ENCODE measurements at regions not wholly inside any gene's neighbourhood (a gene's known extent, or its start where the extent isn't known, plus 50 kb on each side); places are given as distances from the start of the nearest gene placed in this dataset.

- DNase-seq (ENCODE audit: low spot score) = no peak
- Histone ChIP-seq H3K27me3 (ENCODE audit: control insufficient read depth in 4 of 4, insufficient read depth in 4 of 4, low read length in 3 of 4) (no peaks in the 10 kb centered on the region), H3K9me3 (ENCODE audit: control insufficient read depth in 4 of 4, low read length in 3 of 4) (no peaks in the 10 kb centered on the region), H3K36me3 (ENCODE audit: control insufficient read depth in 4 of 4, insufficient read depth in 3 of 4, low read depth in 1 of 4, low read length in 3 of 4) (no peaks in the 10 kb centered on the region), H3K4me3 (ENCODE audit: low read depth in 1 of 3, low read length in 3 of 3) (no peak overlapping the region), H3K27ac (ENCODE audit: low read depth in 1 of 2, low read length in 2 of 2) (no peak overlapping the region), H3K4me1 (ENCODE audit: control insufficient read depth in 4 of 4, insufficient read depth in 4 of 4, low read length in 3 of 4) (no peaks in the 10 kb centered on the region), H3K9ac (ENCODE audit: low read depth in 1 of 2, low read length in 2 of 2) (no peak overlapping the region)
- no peak for TF ChIP-seq RXRA (IDR thresholded peaks at IDR 0.05)
- TF ChIP-seq GABPA (IDR thresholded peaks at IDR 0.05 in 1 of 2, conservative IDR thresholded peaks at IDR 0.05 in 1 of 2) = no peak
- no peak for TF ChIP-seq REST (IDR thresholded peaks at IDR 0.05)
- TF ChIP-seq EGR1 (IDR thresholded peaks at IDR 0.05; ENCODE audit: low read depth in 2 of 2) = no peak
- TF ChIP-seq RAD21 (IDR thresholded peaks at IDR 0.05) = no peak
- TF ChIP-seq FOXA1 (IDR thresholded peaks at IDR 0.05) = no peak
- no peak for TF ChIP-seq HNF4A (conservative IDR thresholded peaks at IDR 0.05)
- TF ChIP-seq CTCF (IDR thresholded peaks at IDR 0.05; ENCODE audit: low read depth, low read length, missing input control) = no peak
- no peak for TF ChIP-seq MAX (IDR thresholded peaks at IDR 0.05)
- TF ChIP-seq NR2F2 (IDR thresholded peaks at IDR 0.05) = no peak
- TF ChIP-seq ATF3 (IDR thresholded peaks at IDR 0.05) = no peak
- TF ChIP-seq FOXA2 (IDR thresholded peaks at IDR 0.05) = no peak
- WGBS = 97% methylated on average over 2 of the region's 2 CpGs
Observed at GRCh38 chr4:151618858-151619257, 141.9 kb downstream of the GATB start.

- no peak for DNase-seq (ENCODE audit: low spot score)
- H3K9ac ChIP-seq (ENCODE audit: low read depth in 1 of 2, low read length in 2 of 2) = no peak overlapping the region
- TF ChIP-seq HNF4A (conservative IDR thresholded peaks at IDR 0.05) (no peak), EGR1 (IDR thresholded peaks at IDR 0.05; ENCODE audit: low read depth in 2 of 2) (no peak), RAD21 (IDR thresholded peaks at IDR 0.05) (no peak), JUND (IDR thresholded peaks at IDR 0.05) (no peak), ATF3 (IDR thresholded peaks at IDR 0.05) (no peak), RXRA (IDR thresholded peaks at IDR 0.05) (no peak), REST (IDR thresholded peaks at IDR 0.05) (no peak), FOXA1 (IDR thresholded peaks at IDR 0.05) (no peak), CTCF (IDR thresholded peaks at IDR 0.05; ENCODE audit: low read depth, low read length, missing input control) (no peak), FOXA2 (IDR thresholded peaks at IDR 0.05) (no peak), NR2F2 (IDR thresholded peaks at IDR 0.05) (no peak)
- no peak overlapping the region for H3K27ac ChIP-seq (ENCODE audit: low read depth in 1 of 2, low read length in 2 of 2)
- H3K4me1 ChIP-seq (ENCODE audit: control insufficient read depth in 4 of 4, insufficient read depth in 4 of 4, low read length in 3 of 4) = no peaks in the 10 kb centered on the region
- no peak overlapping the region for H3K4me3 ChIP-seq (ENCODE audit: low read depth in 1 of 3, low read length in 3 of 3)
- H3K36me3 ChIP-seq (ENCODE audit: control insufficient read depth in 4 of 4, insufficient read depth in 3 of 4, low read depth in 1 of 4, low read length in 3 of 4) = no peaks in the 10 kb centered on the region
- no peaks in the 10 kb centered on the region for H3K9me3 ChIP-seq (ENCODE audit: control insufficient read depth in 4 of 4, low read length in 3 of 4)
- no peaks in the 10 kb centered on the region for H3K27me3 ChIP-seq (ENCODE audit: control insufficient read depth in 4 of 4, insufficient read depth in 4 of 4, low read length in 3 of 4)
Observed at GRCh38 chr4:151620066-151620465, 140.7 kb downstream of the GATB start.
